ENCODE measurements at regions not wholly inside any gene's neighbourhood (a gene's known extent, or its start where the extent isn't known, plus 50 kb on each side); places are given as distances from the start of the nearest gene placed in this dataset.
"Not testable (repeated sequence)": the region's sequence is repeated elsewhere in the genome, so short reads cannot be mapped to it uniquely, and the experiment has no call there.

DNA sequence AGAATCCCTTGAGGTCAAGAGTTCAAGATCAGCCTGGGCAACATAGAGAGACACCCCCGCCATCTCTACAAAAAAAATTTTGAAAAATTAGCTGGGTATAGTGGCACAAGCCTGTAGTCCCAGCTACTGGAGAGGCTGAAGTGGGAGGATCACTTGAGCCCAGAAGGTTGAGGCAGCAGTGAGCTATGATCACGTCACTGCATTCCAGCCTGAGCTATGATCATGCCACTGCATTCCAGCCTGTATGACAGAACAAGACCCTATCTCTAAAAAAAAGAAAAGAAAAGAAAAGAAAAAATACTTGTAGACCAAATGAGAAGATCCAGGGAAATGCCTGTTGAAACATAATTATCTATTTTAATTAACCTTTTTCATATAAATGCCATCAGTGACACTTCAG, 93.8 kb upstream of the MDM1 start:
- no peak for DNase-seq (ENCODE audit: low spot score)

DNA sequence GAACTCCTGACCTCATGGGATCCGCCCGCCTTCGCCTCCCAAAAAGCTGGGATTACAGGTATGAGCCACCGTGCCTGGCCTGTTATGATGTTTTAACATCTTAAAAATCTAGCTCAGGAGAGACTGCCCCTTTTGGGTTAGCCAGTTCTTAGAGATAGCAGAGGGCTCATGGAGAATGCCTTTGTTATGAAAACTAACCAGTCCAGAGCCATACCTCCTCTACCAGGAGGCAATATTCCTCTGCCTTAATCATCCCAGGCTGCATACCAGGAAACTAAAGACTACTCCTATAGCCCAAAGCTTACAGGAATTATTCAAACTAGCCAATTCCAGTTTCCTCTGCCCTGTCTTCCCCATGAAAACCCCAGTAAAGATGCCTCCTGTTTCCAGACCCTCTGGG, 96.0 kb upstream of the MDM1 start:
- DNase-seq (ENCODE audit: low spot score) = no peak

DNA sequence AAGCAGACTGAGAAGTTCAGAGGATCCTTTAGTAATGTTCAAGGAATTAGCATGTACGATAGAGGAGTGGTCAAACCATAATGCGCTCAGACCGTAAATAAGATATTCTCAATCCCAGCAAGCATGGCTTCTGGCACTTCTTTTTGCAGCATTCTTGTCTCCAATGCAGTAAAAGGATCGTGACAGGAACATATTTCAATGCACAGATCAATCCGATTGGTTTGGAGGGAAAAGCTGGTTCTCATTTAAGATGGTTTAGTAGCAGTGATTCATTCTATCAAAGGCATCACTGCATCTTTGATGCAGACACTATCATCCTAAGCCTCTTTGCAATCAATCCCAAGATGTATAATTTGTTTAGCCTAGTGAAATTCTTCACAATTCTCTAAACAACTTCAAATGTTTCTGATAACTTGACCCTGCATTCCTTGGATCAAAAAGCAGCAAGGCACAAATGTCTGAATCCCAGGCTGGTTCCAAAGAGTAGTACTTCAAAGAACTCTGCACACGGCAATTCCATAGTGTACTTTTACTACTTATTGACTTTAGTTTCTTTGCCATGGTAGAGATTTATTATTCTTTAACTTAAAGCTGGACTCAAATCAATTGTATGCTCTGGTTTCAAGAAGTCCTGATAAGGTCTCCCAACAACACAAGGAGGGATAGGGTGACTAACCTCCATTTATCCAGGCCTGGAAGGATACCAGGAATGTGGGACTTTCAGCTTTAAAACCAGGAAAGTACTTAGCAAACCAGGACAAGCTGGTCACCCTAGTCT, 96.8 kb upstream of the MDM1 start:
- DNase-seq (ENCODE audit: low spot score) = no peak

DNA sequence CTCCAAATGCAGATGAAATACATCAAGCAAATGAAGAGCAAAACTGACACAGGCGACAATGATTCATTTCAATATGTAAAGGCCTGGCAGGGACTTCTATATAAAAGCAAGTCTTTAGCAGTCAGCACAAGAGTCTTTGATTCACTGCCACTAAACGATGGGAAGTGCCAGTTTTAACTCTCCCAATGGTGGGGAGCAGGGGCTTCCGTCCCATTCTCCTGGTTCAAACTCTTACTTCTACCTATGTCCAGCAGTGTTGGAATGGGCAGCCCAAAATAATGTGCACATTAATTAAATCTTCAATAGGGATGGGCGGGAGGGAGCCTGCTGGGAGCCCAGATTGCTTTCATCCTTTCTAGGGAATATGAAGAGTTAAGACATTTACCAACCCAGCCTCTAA, 97.5 kb upstream of the MDM1 start:
- no peak for DNase-seq (ENCODE audit: low spot score)

DNA sequence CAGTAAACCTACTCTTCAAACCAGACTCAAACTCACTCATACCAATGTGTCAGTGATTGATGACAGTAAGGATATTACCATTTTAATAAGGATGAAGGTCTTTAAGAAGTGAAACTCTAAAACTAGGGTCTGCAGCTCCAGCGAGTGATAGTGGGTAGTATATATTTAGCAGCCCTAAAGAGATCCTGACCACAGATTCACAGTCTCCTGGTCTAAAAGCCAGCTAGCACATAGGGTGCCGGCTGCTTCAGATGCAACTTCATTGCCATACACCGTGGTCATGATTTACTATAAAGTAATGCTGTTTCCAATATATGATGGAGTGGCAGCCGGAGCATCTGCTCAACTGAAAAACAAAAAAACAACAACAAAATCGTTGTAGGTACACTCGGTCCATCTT, 99.6 kb upstream of the MDM1 start:
- DNase-seq (ENCODE audit: low spot score) = no peak

DNA sequence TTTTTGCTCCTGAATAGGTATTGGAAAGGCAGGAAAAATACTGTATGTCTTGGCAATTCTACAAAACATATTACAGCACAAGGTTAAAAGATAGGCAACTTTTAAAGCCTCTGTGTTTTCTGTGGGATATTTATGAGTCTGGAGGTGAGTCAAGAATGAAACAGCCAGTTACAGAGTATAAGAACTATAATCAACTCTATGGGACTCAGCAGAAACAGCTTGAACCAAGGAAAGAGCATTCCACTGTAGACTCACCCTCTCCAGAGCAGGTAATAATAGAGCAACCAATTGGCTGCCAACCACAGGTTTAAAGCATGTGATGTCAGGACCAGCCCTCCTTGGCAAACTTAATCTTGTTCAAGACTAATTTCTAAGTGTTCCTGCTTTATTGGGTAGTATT, 100.5 kb upstream of the MDM1 start:
- no peak for DNase-seq (ENCODE audit: low spot score)

DNA sequence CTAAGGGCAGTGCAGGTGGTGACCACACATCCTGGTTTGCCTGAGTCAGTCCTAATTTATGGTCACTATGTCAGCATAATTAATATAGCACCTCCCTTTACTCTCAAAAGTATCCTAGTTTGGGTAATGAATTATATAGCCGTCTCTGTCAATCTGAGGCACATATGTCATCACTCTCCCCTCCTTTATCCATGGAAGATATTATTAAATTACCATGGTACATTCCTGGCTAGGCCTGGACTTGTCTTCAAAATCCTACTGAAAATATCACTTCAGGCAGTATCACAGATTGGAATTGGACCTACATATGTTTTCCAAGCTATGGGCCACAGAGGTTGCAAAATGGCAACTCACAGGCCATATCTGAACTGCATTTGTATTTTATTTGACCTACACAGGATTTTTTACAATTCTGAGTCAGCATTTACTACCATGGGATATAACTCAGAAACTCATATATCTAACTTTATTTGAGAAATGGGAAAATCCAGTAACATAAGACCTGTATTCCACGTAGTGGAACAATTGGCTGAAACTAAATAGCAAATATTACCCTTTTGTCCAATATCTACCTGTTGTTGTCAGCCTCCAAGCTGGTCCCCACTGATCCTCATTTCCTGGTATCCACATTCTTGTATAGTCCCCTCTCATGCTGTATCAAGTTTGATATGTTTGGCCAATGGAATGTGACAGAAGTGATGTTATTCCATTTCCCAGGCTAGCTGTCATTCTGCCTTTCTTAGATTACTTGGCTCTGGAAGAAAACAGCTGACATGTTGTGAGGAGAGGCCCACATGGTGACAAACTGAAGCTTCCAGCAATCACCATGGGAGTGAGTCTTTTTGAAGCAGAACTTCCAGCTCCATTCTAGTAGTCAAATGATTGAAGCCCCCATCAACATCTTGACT, 102.5 kb upstream of the MDM1 start:
- no peak for DNase-seq (ENCODE audit: low spot score)

DNA sequence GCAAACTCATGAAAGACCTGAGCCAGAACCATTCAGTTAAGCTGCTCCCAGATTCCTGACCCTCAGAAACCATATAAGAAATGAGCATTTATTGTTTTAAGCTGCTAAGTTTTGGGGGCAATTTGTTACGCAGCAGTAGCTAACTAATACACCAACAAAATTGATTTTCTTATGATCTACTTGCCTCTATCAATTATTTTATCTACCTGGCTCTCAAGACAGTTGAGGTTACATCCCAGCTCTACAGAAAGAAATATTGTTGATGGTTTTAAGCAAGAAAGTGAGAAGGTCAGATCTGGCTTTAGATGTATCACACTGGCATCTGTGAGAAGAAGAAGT, 103.1 kb upstream of the MDM1 start:
- no peak for DNase-seq (ENCODE audit: low spot score)

DNA sequence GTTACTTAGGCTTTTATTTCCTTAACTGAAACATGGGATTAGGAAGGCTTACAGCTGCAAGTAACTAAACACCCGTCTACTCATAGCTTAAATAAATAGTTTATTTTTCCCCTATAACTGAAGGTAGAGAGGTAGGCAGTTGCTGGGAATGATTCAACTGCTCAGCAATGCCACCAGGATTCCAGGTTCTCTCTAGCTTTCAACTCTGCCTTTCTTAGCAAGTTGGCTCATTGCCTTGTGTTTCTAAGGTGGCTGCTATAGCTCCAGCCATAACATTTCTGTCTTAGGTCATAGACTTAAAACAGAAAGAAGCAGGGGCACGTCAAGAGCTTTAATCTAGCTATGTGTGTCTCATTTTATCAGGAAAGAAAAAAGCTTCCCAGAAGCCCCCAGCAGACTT, 103.7 kb upstream of the MDM1 start:
- DNase-seq (ENCODE audit: low spot score) = no peak

DNA sequence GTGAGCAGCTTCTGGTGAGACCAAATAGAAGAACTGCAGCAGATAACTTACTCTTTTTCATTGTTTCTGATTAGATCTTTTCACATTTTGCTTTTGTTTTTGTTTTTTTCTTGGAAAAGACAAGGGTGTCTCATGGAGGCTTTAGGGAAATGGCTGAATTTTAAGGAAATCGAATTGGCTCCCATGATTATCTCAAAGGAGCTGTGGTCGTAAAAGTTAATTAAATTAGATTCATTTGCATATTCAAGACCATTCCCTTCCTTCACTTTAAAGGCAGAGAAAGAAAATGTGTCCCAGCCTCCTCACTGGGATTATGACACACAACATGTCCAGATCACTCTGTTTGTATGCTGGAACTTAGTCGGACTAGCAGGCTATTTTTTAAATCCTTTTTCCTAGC, 106.4 kb upstream of the MDM1 start:
- DNase-seq (ENCODE audit: low spot score) = no peak

DNA sequence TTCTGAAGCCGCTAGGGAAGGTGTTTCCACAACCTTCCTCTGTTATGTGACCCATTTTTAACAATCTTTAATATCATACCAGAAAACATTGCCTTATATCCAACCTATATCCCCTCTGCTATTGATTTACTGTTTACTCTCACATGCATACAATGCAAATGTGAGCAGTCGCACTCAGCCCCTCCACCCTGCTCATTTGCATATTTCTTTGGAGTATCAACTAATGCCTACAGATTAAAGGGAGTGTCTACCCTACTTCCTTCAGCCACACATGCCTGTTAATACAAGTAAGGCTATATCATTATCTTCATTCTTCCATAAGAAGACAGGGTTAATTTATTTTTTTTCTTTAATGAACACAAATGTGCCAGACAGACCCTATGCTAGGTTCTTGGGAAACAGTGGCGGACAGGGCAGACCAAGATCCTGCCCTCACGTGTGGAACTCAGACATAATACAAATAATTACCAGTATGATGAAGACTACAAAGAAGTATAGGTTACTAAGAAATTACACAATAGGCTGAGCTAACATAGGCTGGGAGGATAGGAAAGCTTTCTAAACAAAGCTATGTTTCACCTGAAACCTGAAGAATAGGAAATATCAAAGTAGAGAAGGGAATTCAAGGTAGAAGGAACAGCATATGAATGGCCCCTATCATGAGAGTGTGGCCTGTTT, 107.3 kb upstream of the MDM1 start:
- no peak for DNase-seq (ENCODE audit: low spot score)

DNA sequence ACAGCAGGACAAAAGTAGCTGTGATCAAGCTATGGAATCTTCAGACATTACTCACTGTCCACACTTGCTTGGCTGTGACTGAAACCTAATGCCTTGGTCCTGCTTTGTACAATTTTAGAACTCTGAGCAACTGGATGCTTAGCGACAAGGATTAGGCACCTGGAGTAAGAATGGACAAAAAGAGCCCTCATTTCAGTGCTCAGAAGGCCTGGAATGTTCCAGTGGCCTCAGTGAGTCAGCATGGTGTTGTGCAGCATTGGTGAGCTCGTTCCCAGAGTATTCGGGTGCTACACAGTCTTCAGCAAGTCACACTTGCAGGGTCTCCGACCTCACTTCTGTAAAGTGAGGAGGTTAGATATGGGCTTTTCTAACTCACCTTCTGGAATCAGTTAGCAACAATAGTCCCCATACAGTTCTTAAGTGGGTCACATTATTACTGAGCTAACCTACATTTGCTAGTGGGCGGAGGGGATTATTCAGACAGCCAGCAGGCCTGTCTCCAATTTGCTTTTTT, 108.0 kb upstream of the MDM1 start:
- no peak for DNase-seq (ENCODE audit: low spot score)

DNA sequence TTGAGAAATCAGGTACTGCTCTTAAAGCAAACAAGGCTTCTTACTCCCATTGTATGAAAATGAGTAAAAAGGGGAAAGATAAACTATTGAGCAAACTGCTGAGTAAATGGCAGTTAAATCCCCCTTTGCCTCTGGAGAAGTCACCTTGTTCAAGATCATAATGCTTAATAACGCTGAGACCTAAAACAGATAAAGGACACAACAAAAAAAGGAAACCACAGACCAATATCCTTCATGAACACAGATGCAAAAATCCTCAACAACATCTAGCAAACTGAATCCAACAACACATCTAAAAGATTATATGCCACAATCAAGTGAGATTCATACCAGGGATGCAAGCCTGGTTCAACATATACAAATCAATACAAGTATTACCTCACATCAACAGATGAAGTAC, 109.0 kb upstream of the MDM1 start:
- no peak for DNase-seq (ENCODE audit: low spot score)

DNA sequence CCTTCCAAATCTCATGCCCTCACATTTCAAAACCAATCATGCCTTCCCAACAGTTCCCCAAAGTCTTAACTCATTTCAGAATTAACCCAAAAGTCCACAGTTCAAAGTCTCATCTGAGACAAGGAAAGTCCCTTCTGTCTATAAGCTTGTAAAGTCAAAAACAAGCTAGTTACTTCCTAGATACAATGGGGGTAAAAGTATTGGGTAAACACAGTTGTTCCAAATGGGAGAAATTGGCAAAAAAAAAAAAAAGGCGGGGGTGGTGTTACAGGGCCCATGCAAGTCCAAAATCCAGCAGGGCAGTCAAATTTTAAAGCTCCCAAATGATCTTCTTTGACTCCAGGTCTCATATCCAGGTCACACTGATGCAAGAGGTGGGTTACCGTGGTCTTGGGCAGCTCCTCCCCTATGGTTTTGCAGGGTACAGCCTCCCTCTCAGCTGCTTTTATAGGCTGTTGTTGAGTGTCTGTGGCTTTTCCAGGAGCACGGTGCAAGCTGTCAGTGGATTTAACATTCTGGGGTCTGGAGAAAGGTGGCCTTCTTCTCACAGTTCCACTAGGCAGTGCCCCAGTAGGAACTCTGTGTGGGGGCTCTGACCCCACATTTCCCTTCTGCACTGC, 110.3 kb upstream of the MDM1 start:
- not testable (repeated sequence) for DNase-seq (ENCODE audit: low spot score)

DNA sequence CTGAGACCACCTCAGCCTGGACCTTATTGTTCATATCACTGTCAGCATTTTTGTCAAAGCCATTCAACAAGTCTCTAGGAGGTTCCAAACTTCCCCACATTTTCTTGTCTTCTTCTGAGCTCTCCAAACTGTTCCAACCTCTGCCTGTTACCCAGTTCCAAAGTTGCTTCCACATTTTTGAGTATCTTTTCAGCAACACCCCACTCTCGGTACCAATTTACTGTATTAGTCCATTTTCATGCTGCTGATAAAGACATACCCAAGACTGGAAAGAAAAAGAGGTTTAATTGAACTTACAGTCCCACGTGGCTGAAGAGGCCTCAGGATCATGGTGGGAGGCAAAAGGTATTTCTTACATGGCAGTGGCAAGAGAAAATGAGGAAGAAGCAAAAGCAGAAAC, 111.5 kb upstream of the MDM1 start:
- DNase-seq (ENCODE audit: low spot score) = not testable (repeated sequence)

DNA sequence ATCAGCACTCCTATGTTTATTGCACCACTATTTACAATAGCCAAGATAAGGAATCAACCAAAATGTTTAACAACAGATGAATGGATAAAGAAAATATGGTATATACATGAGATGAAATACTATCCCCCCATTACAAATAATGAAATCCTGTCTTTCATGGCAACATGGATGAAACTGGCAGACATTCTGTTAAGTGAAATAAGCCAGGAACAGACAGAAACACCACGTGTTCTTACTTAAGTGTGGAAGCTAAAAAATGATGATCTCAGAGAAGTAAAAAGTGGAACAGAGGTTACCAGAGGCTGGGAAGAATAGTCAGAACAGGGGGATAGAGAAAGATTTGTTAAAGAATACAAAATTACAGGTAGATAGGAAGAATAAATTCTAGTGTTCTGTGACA, 113.7 kb upstream of the MDM1 start:
- DNase-seq (ENCODE audit: low spot score) = no peak

DNA sequence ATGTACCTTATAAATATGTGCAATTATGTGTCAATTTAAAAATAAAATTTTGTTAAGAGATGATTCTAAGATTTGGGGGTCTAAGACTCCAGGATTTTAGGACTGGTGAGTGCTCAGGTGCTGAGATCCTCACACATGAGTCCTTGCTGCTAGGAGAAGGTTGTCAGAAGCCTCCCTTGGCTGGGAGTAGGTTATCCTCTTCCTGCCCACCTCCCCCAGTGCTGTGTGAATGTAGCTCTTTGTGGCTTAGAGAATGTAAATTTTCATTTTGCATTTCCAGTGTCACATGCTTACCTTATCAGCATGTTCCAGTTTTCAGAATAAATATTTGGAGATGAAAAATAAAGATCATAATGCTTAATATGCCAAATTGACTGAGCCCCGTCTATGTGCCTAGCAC, 114.2 kb upstream of the MDM1 start:
- no peak for DNase-seq (ENCODE audit: low spot score)

DNA sequence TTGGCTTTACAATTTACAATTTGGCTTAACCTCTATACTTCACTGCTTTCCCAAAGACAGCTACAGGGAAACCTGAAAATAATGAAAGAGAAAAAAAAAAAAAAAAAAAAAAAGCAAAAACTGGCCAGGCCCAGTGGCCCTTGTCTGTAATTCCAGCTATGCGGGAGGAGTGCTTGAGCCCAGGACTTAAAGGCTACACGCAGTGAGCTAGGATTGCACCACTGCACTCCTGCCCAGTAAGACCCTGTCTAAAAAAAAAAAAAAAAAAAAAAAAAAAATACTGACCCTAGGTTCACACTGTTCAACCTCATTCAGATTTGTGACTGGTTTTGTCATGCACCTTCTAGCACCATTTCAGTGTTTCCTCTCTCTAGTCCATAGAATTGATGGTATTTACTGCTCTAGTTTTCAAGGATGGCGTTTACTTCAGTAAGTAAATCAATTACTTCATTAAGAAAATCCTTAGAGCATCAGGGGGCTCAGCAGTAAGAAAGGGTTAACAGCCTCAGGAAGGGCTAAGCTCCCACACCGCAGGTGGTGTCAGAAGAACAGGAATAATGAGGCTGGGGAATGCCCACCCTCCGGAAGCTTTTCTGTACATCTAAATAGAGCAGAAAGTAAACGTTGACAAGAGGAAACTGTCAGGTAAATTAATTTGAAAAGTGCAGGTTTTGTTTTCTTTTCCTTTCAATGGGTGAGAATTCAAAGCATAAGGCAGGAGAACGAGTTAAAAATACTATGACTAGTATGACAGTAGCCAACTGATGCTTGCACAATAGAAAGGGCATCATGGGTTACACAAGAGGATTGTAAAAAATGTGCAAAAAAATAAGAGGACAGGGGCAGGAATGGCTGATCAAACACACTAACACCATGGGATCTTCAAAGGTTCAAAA, 115.0 kb upstream of the MDM1 start:
- no peak for DNase-seq (ENCODE audit: low spot score)

DNA sequence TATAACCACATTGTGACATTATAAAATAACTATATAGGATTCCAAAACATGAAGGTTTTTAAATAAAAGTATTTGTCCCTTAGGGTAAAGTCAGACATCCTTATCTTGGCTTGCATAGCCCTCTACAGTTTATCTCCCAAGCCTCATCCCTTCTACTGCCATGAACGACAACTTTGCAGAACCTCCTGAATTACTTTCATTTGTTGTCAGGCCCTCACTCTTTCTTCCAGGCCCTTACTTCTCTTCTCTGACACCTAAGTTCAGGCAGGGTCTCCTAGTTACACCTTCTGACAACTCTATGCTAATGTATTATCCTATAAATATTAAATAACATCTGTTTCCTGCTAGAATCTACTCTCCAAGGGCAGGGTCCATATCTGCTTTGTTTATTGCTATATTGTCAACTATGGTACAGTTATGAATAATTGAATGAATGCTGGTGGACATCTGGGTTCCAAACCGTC, 115.7 kb upstream of the MDM1 start:
- DNase-seq (ENCODE audit: low spot score) = no peak

DNA sequence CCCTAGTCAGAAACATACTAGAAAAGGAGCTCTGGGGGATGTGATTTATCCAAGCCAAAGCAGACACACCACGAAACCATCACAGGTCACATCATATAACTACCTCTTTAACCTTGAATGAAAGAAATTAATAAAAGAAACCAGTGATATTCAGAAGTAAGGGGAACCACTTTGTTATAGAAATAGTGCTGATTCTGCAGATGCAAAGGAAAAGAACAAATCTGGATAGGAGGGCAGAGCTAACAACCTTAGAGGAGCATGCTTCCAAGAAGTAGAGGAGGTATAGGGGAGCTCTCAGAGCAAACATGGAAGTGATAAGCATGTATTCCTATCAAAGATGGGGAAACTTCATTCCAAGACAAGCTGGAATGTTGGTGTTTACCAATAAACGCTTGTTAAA, 117.0 kb upstream of the MDM1 start:
- no peak for DNase-seq (ENCODE audit: low spot score)

DNA sequence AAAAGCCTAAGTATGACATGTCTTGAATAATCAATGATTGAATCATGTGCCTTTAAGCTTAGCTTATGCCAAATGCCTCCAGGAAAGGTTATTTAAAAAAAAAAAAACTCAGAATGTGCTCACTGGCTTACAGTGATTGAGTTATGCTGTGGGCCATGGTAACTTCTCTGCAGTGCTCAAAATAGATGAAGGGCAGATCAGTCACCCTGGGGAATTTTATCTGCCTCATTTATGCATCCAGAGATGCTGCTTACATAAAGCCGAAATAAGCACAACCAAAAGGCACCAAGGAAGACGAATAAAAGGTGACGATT, 118.7 kb upstream of the MDM1 start:
- no peak for DNase-seq (ENCODE audit: low spot score)
